HG03460 (cell line): ENCODE measurements at regions not wholly inside any gene's neighbourhood (a gene's known extent, or its start where the extent isn't known, plus 50 kb on each side); places are given as distances from the start of the nearest gene placed in this dataset.
"Not testable (repeated sequence)": the region's sequence is repeated elsewhere in the genome, so short reads cannot be mapped to it uniquely, and the experiment has no call there.

Source experiments
- ATAC-seq: cut with Tn5 transposase; IDR thresholded peaks from one replicate; pipeline ENCODE4 v1.9.1; 2021; ENCODE audit not compliant: unreplicated experiment

DNA sequence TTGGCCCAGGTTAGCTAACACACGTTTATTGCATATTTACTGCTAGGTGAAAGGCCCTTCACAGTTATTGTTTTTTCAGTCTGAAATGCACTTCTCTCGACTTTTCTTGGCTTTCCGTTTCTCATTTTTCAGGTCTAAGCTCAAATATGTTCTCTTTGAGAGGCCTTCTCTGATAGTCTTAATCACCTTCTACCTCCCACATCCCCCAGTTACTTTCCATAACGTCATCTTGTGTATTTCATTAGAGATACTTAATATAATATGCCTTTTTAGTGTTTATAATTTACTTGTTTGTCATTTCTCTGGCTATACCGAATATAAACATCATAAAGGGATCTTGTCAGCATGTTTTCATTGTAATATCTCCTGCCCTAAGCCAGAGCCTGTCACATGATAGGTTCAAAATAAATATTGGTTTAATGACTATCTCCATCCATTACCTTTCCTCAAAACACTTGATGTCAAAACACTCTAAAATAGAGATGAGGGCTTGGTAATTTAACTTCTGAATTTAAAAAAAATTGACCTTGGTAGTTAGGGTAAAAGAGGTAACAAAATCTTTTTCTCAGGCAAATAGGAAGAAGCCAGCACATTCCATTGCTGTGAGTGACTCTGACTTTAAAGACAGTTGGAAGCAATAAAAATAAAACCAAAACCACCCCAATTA, 168.6 kb upstream of the RFC3 start:
- ATAC-seq: no peak

DNA sequence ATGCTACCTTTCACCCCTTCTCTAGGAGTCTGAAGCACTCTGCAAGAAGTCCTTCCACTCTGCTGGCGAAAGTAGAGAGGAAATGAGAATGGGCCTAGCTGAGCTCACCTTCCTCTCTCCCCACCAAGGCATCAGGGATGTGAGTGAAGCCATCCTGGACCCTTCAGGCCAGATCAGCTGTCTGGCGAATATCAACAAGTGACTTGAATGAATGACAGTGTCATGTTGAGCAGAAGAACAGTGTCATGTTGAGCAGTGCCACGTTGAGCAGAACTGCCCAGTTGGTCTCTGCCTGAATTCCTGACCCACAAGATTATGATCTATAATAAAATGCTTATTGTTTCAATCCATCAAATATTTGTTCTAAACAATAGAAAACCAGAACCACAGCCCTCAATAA, 166.2 kb upstream of the RFC3 start:
- ATAC-seq: no peak

DNA sequence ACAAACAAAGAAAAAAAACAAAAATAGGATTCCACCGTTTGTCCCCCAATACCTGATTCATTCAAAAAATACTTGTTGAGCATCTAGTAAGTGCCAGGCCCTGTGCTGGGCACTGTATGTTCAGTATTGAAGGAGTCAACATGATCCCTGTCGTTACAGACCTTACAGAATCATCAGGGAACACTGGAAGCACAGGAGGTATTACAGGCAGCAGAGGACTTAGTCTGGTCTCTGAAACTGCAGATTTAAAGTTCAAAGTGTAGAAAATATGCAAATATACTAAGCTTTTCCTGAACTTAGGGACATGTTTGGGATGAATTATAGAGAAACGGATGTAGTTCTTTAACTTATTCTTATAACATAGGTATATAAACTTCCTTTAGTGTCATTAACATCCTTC, 160.7 kb upstream of the RFC3 start:
- no peak for ATAC-seq

GRCh38 chr13:33659466-33659865, 158.5 kb upstream of the RFC3 start:
- no peak for ATAC-seq

- ATAC-seq: no peak
Measured at GRCh38 chr13:33659894-33660293, 158.1 kb upstream of the RFC3 start.

- no peak for ATAC-seq
Measured at GRCh38 chr13:33662392-33662791, 155.6 kb upstream of the RFC3 start.

GRCh38 chr13:33665626-33666175, 152.2 kb upstream of the RFC3 start:
- no peak for ATAC-seq

DNA sequence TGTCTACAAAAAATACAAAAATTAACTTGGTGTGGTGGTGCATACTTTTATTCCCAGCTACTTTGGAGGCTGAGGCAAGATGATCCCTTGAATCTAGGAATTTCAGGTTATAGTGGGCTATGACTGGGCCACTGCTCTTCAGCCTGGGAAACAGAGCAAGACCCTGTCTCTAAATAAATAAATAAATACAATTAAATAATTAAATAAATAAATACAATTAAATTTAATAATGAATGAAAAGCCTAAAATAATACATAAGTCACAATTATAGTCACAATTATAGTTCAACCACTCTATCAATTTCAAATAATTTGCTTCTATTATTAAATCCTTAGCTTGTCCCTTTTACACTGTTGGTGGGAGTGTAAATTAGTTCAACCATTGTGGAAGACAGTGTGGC, 146.4 kb upstream of the RFC3 start:
- no peak for ATAC-seq

- not testable (repeated sequence) for ATAC-seq
Measured at GRCh38 chr13:33672022-33672421, 145.9 kb upstream of the RFC3 start.

DNA sequence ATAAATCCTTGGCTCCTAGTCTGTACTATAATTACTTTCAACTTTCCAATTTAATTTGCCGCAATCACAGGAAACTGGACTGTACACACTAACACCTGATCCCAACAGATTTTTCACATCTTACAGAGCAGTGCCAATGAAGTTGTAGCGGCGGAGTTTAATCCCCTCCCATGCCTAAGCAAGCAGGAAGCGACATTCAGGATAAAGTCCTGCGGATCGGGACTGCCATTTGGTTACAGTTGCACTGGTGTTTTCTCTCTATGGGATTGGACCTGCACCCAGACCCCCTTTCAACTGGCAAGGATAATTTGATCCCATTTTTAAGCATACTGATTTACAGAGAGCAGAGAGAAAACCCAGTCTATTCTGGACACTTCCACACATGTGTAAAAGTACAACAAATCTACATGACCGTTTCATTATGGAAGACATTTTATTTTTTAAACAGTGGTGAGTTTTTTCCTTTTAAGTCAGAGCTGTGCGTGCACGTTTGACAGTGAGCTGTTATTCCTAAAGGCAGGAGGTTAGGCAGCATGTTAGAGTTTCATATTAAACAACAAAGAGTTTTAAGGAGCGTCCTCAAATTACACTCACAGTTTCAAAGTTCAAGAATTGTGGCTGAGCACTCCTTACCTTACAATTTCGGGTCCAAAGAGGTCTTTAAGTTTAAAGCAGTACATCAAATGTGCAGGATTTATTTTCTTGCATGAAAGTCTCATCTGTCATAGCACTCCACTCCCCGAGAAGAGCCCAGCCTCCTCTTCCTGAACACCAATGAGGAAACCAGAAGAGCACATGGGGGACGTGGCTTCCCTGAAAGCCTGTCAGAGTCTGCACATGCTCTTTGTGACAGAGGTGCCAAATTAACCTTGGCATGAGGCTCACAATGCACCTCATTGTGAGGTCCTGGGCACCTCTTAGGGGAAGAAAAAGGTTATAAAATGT, 141.6 kb upstream of the RFC3 start:
- peak; percentile 22 for ATAC-seq

- no peak for ATAC-seq
Measured at GRCh38 chr13:33677215-33677614, 140.7 kb upstream of the RFC3 start.

- no peak for ATAC-seq
Measured at GRCh38 chr13:33678084-33678483, 139.9 kb upstream of the RFC3 start.

- peak; percentile 95 for ATAC-seq
Measured at GRCh38 chr13:33678906-33679657, 138.9 kb upstream of the RFC3 start.

DNA sequence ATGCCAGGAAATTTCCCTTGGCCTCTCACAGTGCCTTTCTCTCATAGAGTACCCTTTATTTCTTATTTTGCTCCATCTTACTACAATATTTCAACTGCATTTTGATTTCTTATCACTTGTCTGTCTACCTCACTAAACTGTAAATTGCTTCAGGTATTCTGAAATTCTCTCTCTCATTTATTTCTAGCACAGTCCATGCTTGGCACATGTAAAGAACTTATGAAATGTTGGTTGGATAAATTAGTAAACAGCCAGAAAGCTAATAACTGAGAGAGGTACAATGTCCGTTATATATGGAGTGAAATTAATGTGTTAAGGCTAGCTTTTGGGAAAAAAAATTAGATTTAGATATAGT, 138.3 kb upstream of the RFC3 start:
- ATAC-seq: no peak

- no peak for ATAC-seq
Measured at GRCh38 chr13:33682020-33682564, 135.9 kb upstream of the RFC3 start.

- ATAC-seq: not testable (repeated sequence)
Measured at GRCh38 chr13:33682646-33683045, 135.3 kb upstream of the RFC3 start.

DNA sequence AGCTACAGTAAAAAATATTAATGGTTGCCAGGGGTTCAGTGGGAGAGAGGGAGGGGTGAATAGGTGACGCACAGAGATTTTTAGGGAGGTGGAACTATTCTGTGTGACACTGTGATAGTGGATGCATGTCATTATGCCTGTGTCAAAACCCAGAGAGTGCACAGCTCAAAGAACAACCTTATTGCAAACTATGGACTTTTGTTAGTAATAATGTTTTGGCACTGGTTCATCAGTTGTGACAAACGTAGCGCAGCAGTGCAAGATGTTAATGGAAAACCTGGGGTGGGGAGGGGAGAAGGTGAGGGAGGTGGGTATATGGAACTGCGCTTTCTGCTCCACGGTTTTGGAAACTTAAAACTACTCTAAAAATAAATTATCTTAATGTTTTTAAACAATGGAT, 134.6 kb upstream of the RFC3 start:
- ATAC-seq: no peak

DNA sequence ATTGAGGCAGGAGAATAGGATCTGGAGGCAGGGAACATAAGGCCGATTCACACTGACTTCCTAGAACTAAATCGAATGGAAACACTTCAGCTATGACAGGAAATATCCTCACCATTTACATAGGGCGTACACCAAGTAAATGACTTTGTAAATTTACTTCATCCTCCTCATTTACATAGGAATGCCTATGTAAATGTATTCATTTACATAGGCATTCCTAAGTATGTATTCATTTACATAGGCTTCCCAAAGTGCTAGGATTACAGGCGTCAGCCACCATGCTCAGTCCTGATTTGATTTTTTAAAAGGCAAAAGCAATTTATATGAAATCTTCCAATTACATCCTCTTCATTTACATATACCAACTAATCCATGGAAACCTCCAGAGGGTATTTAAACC, 133.1 kb upstream of the RFC3 start:
- no peak for ATAC-seq

DNA sequence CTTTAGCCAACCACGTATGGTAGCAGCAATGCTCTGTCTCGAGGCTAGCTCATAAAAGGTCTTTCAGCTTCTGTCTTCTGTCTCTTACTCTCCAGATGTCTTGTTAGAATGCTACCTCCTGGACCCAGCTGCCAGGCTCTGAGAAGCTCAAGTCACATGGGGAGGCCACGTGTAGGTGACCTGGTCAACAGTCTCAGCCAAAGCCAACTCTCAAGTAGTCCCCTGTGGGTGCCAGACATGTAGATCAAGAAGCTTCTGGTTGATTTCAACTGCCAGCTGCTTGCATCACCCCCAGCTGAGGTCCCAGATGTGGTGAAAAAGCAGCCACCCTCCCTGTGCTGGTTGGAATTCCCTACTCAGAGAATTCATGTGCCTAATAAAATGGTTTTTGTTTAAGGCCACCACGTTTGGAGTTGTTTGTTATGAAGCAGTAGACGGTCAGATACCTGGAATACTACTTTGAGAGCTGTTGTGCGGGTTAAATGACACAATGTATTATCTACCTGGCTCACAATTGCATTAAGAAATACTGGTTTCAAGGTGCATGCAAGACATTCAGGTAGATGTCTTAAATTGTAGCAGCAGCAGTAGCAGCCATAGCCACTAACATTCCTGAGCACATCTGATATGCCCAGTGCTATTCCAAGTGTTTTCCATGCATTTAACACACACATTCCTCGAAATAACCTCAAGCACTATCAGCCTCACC, 131.0 kb upstream of the RFC3 start:
- no peak for ATAC-seq

DNA sequence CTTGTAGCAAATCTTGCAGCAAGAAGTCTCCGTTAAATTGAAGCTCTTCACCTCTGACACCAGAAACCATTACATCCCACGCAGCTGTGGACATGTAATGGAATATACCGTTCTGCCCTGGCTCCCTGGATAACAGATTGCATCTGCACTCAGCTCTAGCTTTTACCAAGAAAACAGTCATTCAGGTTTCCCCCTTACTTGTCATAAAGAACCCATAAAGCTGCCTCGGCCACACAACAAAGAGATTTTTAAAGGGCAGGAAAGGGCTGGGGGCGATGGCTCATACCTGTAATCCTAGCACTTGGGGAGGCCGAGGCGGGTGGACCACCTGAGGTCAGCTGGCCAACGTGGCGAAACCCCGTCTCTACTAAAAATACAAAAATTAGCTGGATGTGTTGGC, 127.6 kb upstream of the RFC3 start:
- ATAC-seq: no peak

DNA sequence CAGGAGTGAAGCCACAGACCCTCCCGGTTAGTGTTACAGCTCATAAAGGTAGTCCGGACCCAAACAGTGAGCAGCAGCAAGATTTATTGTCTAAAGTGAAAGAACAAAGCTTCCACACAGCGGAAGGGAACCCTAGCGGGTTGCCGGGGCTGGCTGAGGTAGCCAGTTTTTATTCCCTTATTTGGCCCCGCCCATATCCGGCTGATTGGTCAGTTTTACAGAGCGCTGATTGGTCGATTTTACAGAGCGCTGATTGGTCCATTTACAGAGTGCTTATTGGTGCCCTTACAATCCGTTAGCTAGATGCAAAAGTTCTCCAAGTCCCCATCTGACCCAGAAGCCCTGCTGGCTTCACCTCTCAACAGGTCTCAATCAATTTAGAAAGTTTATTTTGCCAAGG, 126.0 kb upstream of the RFC3 start:
- no peak for ATAC-seq
